ENCODE measurements at regions not wholly inside any gene's neighbourhood (a gene's known extent, or its start where the extent isn't known, plus 50 kb on each side); places are given as distances from the start of the nearest gene placed in this dataset.
A peak's percentile ranks its signal among the peaks of the same experiment; 100 is the strongest.

DNA sequence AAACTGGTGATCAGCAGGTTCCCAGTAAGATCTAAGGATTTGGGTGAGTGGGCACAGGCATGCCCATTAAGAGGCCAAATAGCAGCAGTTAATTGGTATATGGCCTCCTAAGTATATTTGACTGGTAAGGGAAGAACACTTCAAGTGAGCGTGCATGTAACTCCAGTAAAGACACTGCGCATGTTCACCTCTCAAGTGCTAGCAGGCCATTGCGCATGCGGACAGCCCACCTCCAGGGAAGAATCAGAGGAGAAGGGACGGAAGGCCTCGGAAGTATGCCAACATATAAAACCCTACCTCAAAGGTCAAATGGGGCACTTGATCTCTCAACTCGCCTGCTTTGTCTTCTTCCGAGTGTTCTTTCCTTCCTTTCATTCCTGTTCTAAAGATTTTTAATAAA is 118.0 kb downstream of the ARL5B start:
- H3K4me3 ChIP-seq: no peak overlapping the region
- WGBS, 3 donors: 90 to 93% (median 93%) methylated on average over 8 of the region's 8 CpGs
- H3K4me1 ChIP-seq: no peaks in the 10 kb centered on the region
- H3K36me3 ChIP-seq (ENCODE audit: insufficient read depth in 1 of 2, low read depth in 1 of 2): no peaks in the 10 kb centered on the region
- H3K9me3 ChIP-seq: peaks cover 5% of the 10 kb centered on the region
- DNase-seq (no peak), ATAC-seq (no peak)
- H3K27me3 ChIP-seq (ENCODE audit: insufficient read depth in 3 of 3, low read length in 2 of 3): no peaks in the 10 kb centered on the region
- H3K27ac ChIP-seq: no peak overlapping the region
- TF ChIP-seq, protein P1, sequence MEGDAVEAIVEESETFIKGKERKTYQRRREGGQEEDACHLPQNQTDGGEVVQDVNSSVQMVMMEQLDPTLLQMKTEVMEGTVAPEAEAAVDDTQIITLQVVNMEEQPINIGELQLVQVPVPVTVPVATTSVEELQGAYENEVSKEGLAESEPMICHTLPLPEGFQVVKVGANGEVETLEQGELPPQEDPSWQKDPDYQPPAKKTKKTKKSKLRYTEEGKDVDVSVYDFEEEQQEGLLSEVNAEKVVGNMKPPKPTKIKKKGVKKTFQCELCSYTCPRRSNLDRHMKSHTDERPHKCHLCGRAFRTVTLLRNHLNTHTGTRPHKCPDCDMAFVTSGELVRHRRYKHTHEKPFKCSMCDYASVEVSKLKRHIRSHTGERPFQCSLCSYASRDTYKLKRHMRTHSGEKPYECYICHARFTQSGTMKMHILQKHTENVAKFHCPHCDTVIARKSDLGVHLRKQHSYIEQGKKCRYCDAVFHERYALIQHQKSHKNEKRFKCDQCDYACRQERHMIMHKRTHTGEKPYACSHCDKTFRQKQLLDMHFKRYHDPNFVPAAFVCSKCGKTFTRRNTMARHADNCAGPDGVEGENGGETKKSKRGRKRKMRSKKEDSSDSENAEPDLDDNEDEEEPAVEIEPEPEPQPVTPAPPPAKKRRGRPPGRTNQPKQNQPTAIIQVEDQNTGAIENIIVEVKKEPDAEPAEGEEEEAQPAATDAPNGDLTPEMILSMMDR (IDR thresholded peaks at IDR 0.05): no peak
- intact Hi-C loops (cut with DNase I): no loop called here

DNA sequence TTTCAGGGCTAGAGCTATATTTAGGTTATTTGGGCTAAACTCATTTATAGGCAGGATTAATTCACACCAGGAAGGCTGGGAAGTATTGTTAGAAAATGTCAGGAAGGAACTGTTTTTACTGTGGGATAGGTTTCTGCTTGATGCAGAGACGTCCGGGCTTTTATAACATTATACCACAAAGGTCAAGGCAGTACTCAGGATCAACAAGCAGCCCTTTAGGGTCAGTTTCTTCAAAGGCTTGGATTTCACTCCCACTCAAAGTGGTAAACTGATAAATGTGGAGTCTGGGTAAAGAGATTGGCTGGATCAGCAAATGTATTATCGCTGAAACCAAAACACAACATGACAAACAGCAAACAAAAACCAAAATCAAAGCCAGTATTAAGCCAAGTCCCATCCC is 127.2 kb downstream of the ARL5B start:
- no peaks in the 10 kb centered on the region for H3K4me1 ChIP-seq
- no peak overlapping the region for H3K27ac ChIP-seq
- intact Hi-C loops (cut with DNase I): no loop called here
- WGBS, 3 donors: 13 to 22% (median 16%) methylated on average over 3 of the region's 3 CpGs
- H3K4me3 ChIP-seq: no peak overlapping the region
- no peaks in the 10 kb centered on the region for H3K27me3 ChIP-seq (ENCODE audit: insufficient read depth in 3 of 3, low read length in 2 of 3)
- no peak for DNase-seq
- no peak for ATAC-seq
- H3K9me3 ChIP-seq: peaks cover 7% of the 10 kb centered on the region
- TF ChIP-seq, protein P1 (IDR thresholded peaks at IDR 0.05): no peak
- no peaks in the 10 kb centered on the region for H3K36me3 ChIP-seq (ENCODE audit: insufficient read depth in 1 of 2, low read depth in 1 of 2)

DNA sequence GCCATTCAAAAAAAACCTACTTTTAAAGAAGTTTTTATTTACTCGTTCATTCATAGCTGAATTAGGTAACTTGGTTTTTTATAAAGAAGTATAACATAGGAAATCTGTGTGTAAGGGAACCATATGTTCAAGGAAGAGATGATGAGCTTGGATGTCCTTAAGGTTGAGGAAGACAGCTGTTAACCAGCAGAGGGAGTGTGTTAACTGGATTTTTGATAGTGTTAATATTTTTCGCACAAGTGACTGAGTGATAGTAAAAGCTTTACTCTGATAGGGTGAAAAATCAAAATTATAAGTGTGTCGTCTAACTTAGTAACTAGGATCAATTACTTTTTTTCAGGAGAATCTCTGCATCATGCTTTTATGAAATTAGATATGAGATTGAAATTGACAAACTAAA is 134.7 kb downstream of the ARL5B start:
- ATAC-seq (no peak), DNase-seq (no peak)
- WGBS, 3 donors: 45 to 53% (median 49%) methylated on average over 3 of the region's 3 CpGs
- Histone ChIP-seq H3K4me3 (no peak overlapping the region), H3K27ac (no peak overlapping the region), H3K4me1 (no peaks in the 10 kb centered on the region), H3K9me3 (no peaks in the 10 kb centered on the region), H3K27me3 (ENCODE audit: insufficient read depth in 3 of 3, low read length in 2 of 3) (no peaks in the 10 kb centered on the region), H3K36me3 (ENCODE audit: insufficient read depth in 1 of 2, low read depth in 1 of 2) (no peaks in the 10 kb centered on the region)
- TF ChIP-seq, protein P1 (IDR thresholded peaks at IDR 0.05): peak; percentile 22
- intact Hi-C loops (cut with DNase I): no loop called here

DNA sequence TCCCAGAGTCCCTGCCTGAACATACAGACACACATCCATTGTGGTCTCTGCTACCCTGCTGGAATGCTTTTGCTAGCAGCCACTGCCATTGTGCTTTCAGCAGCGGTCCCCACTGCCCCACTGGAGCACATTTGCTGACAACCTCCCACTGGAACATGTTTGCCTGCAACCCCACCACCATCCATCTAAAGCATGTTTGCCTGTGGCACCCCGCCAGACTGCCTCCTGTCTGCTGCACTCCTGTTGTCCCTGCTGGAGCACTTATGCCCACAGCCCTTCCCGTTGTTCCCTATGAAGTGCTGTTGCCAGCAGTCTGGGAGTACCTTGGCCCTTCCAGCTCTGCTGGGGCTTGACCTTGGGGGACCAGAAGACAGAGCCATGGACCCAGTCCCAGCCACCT is 136.3 kb downstream of the ARL5B start:
- Histone ChIP-seq H3K9me3 (no peaks in the 10 kb centered on the region), H3K27me3 (ENCODE audit: insufficient read depth in 3 of 3, low read length in 2 of 3) (no peaks in the 10 kb centered on the region), H3K27ac (no peak overlapping the region), H3K4me3 (no peak overlapping the region), H3K4me1 (no peaks in the 10 kb centered on the region), H3K36me3 (ENCODE audit: insufficient read depth in 1 of 2, low read depth in 1 of 2) (no peaks in the 10 kb centered on the region)
- DNase-seq: no peak
- no peak for ATAC-seq
- intact Hi-C loops (cut with DNase I): no loop called here
- 78 to 89% (median 83%) methylated on average over 3 of the region's 3 CpGs for WGBS, 3 donors
- TF ChIP-seq, protein P1 (IDR thresholded peaks at IDR 0.05): no peak

DNA sequence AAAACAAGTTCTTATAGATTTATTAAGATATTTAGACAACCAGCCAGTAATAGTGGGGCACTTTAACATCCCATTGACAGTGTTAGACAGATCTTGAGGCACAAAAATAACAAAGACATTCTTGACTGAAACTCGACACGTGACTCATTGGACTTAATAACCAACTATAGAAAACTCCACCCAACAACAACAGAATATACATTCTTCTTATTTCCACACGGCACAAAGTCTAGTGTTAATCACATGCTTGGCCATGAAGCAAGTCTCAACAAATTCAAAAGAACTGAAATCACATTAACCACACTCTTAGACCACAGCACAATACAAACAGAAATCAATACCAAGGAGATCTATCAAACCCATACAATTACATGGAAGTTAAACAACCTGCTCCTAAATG is 138.1 kb downstream of the ARL5B start:
- no peaks in the 10 kb centered on the region for H3K4me1 ChIP-seq
- no peaks in the 10 kb centered on the region for H3K27me3 ChIP-seq (ENCODE audit: insufficient read depth in 3 of 3, low read length in 2 of 3)
- WGBS, 3 donors: 74 to 81% (median 78%) methylated on average over 3 of the region's 3 CpGs
- intact Hi-C loops (cut with DNase I): no loop called here
- H3K36me3 ChIP-seq (ENCODE audit: insufficient read depth in 1 of 2, low read depth in 1 of 2): no peaks in the 10 kb centered on the region
- TF ChIP-seq, protein P1 (IDR thresholded peaks at IDR 0.05): no peak
- DNase-seq (no peak), ATAC-seq (no peak)
- no peak overlapping the region for H3K4me3 ChIP-seq
- H3K9me3 ChIP-seq: no peaks in the 10 kb centered on the region
- H3K27ac ChIP-seq: no peak overlapping the region

Measured in psoas muscle (tissue), 7 donors.